PC-3 (cell line): ENCODE measurements at regions not wholly inside any gene's neighbourhood (a gene's known extent, or its start where the extent isn't known, plus 50 kb on each side); places are given as distances from the start of the nearest gene placed in this dataset.

ENCODE experiments used
- ATAC-seq: fragments of 200-7000 bp; cut with Tn5 transposase; 2 replicates; pipeline ENCODE4 v1.9.1; 2020; ENCODE audit warnings: mild to moderate bottlenecking, moderate library complexity
- BruUV-seq: library from RNA; stranded (reverse); fragments of 400-500 nt; replicated peaks from 2 replicates; lab custom pipeline; 2021; lab: Mats Ljungman, UMichigan
- CTCF ChIA-PET: fragments of 300-600 bp; sonication (Branson Sonifier 250); formaldehyde crosslinking; loops from one replicate; lab custom pipeline; 2022; ENCODE audit warnings: antibody characterized with exemption; lab: Charles Lee
- POLR2A ChIA-PET: fragments of 300-600 bp; sonication (Branson Sonifier 250); formaldehyde crosslinking; loops from one replicate; lab custom pipeline; 2022; ENCODE audit warnings: antibody characterized with exemption; ENCODE audit not compliant: unreplicated experiment; lab: Charles Lee
- DNase-seq: peaks from one replicate; pipeline ENCODE4 v3.0.0-alpha.2; 2015
- H2AFZ ChIP-seq: fragments of 300-600 bp; sonication (generic); 2 replicates; pipeline ENCODE4 v1.6.0; 2016; ENCODE audit warnings: antibody characterized with exemption, low read length
- H3F3A ChIP-seq: fragments of 300-600 bp; sonication (generic); one replicate; pipeline ENCODE4 v1.6.0; 2017; ENCODE audit warnings: antibody characterized with exemption, low read length, control low read depth, mild to moderate bottlenecking; ENCODE audit not compliant: unreplicated experiment
- H3K27ac ChIP-seq: fragments of 300-600 bp; sonication (generic); 2 replicates; pipeline ENCODE4 v1.5.1; 2016; ENCODE audit warnings: mild to moderate bottlenecking, low read length
- H3K27me3 ChIP-seq: fragments of 300-600 bp; sonication (generic); 2 replicates; pipeline ENCODE4 v1.6.1; 2016; ENCODE audit warnings: low read length, mixed read lengths
- H3K36me3 ChIP-seq: fragments of 300-600 bp; sonication (generic); 2 replicates; pipeline ENCODE4 v1.6.1; 2016; ENCODE audit warnings: low read depth, mixed run types, low read length, mixed read lengths
- H3K4me1 ChIP-seq: fragments of 300-600 bp; sonication (generic); 2 replicates; pipeline ENCODE4 v1.5.1; 2016; ENCODE audit warnings: low read length; ENCODE audit not compliant: insufficient read depth
- H3K4me2 ChIP-seq: fragments of 300-600 bp; sonication (generic); 2 replicates; pipeline ENCODE4 v1.6.0; 2016; ENCODE audit warnings: low read length
- H3K4me3 ChIP-seq: fragments of 300-600 bp; sonication (generic); 2 replicates; pipeline ENCODE4 v1.5.1; 2016; ENCODE audit warnings: mild to moderate bottlenecking, low read length, mixed read lengths
- H3K79me2 ChIP-seq: fragments of 300-600 bp; sonication (generic); 2 replicates; pipeline ENCODE4 v1.6.1; 2017; ENCODE audit warnings: low read length, mixed read lengths
- H3K9ac ChIP-seq: fragments of 300-600 bp; sonication (generic); 2 replicates; pipeline ENCODE4 v1.6.0; 2016; ENCODE audit warnings: mild to moderate bottlenecking, low read length
- H3K9me2 ChIP-seq: fragments of 300-600 bp; sonication (generic); replicated peaks from 2 replicates; pipeline ENCODE4 v1.6.1; 2016; ENCODE audit warnings: mixed run types, low read length, mixed read lengths
- H3K9me3 ChIP-seq: fragments of 300-600 bp; sonication (generic); 2 replicates; pipeline ENCODE4 v1.6.1; 2016; ENCODE audit warnings: low read length, mixed read lengths
- H4K20me1 ChIP-seq: fragments of 300-600 bp; sonication (generic); 2 replicates; pipeline ENCODE4 v1.6.1; 2016; ENCODE audit warnings: low read length, mixed read lengths
- CTCF ChIP-seq: fragments of 300-600 bp; sonication (generic); conservative IDR thresholded peaks from 2 replicates; pipeline ENCODE4 v1.5.1; 2017; ENCODE audit warnings: antibody characterized with exemption, low read depth, mild to moderate bottlenecking, low read length
- EZH2 ChIP-seq: fragments of 300-600 bp; sonication (generic); IDR thresholded peaks from one replicate; pipeline ENCODE4 v1.6.1; 2017; ENCODE audit warnings: antibody characterized with exemption, mild to moderate bottlenecking, low read length; ENCODE audit not compliant: unreplicated experiment
- EZH2phosphoT487 ChIP-seq: fragments of 300-600 bp; sonication (generic); IDR thresholded peaks from 2 replicates; pipeline ENCODE4 v1.6.1; 2018; ENCODE audit warnings: mild to moderate bottlenecking, antibody characterized with exemption, low read length, borderline replicate concordance
- intact Hi-C: fragments of 100-400 bp; cut with micrococcal nuclease; formaldehyde crosslinking; loops from 2 replicates; pipeline ENCODE4 v1.9.0; 2023

DNA sequence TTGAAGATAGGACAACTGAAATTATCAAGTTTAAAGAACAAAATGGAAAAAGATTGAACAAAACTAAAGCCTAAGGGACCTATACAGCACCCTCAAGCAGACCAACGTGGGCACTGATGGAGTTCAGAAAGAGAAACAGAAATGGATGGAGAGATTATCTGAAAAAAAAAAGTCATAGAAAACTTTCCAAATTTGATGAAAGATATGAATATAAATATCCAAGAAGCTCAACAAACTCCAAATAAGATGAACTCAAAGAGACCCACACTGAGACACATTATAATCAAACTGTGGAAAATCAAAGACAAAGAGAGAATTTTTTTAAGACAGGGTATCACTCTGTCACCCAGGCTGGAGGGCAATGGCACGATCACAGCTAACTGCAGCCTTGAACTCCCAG, 128.6 kb upstream of the PUM3 start:
- DNase-seq (no peak), ATAC-seq (no peak)
- Histone ChIP-seq H3K4me3 (no peak overlapping the region), H3K79me2 (no peaks in the 10 kb centered on the region), H3K27ac (no peak overlapping the region), H3F3A (no peaks in the 10 kb centered on the region), H3K9me2 (no peaks in the 10 kb centered on the region), H3K27me3 (no peaks in the 10 kb centered on the region), H4K20me1 (no peaks in the 10 kb centered on the region), H3K4me1 (no peaks in the 10 kb centered on the region), H3K9me3 (no peaks in the 10 kb centered on the region), H3K4me2 (no peak overlapping the region), H3K36me3 (no peaks in the 10 kb centered on the region), H2AFZ (no peak overlapping the region), H3K9ac (no peak overlapping the region)
- ChIA-PET POLR2A (no interaction called here), CTCF (no interaction called here)
- TF ChIP-seq EZH2 (no peak), EZH2phosphoT487 (no peak), CTCF (no peak)
- intact Hi-C loops = no loop called here
- no TSS peak for BruUV-seq

GRCh38 chr9:2970864-2971263, 127.0 kb upstream of the PUM3 start:
- H2AFZ ChIP-seq = no peak overlapping the region
- no peaks in the 10 kb centered on the region for H3K9me2 ChIP-seq
- intact Hi-C loops = no loop called here
- H3K4me2 ChIP-seq = no peak overlapping the region
- no peaks in the 10 kb centered on the region for H3K36me3 ChIP-seq
- no peaks in the 10 kb centered on the region for H3F3A ChIP-seq
- no peaks in the 10 kb centered on the region for H4K20me1 ChIP-seq
- ChIA-PET CTCF (interaction anchor here (0.5 kb wide), 1 partner anchor 14 kb away, joined by 5 read pairs; no protein-coding TSS in a partner anchor), POLR2A (no interaction called here)
- TF ChIP-seq EZH2phosphoT487 (no peak), CTCF (no peak), EZH2 (no peak)
- H3K9ac ChIP-seq = no peak overlapping the region
- ATAC-seq = no peak
- H3K27me3 ChIP-seq = no peaks in the 10 kb centered on the region
- no peak overlapping the region for H3K4me3 ChIP-seq
- H3K9me3 ChIP-seq = no peaks in the 10 kb centered on the region
- DNase-seq = no peak
- H3K79me2 ChIP-seq = no peaks in the 10 kb centered on the region
- H3K4me1 ChIP-seq = no peaks in the 10 kb centered on the region
- no TSS peak for BruUV-seq
- H3K27ac ChIP-seq = no peak overlapping the region

DNA sequence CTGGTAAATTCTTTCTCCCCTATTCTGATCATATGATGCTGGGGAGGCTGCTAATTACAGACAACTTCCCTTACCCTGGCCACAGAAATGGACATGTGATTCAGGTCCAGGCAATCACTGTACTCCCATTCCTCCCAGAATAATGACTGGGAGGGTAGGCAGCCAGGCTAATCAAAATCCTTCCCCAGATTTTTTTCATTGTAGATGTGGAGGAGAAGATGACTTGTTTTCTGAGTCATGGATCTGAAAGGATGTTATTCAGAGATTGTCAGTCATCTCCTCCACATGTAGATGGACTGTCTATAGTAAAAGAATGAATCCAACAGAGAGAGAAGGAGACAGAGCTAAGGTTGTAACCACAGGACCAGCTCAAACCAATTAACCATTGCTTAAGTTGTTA, 123.9 kb upstream of the PUM3 start:
- H3K27ac ChIP-seq = no peak overlapping the region
- no peak for ATAC-seq

More for the DNA sequence above, 123.9 kb upstream of the PUM3 start:
- intact Hi-C loops = no loop called here
- BruUV-seq = no TSS peak
- H3K9me3 ChIP-seq = no peaks in the 10 kb centered on the region
- no peaks in the 10 kb centered on the region for H3K36me3 ChIP-seq
- H3F3A ChIP-seq = no peaks in the 10 kb centered on the region
- no peaks in the 10 kb centered on the region for H3K9me2 ChIP-seq
- no peak for TF ChIP-seq EZH2
- CTCF ChIA-PET = no interaction called here
- DNase-seq = no peak
- no peaks in the 10 kb centered on the region for H4K20me1 ChIP-seq
- peaks cover 15% of the 10 kb centered on the region for H3K27me3 ChIP-seq
- H3K4me1 ChIP-seq = no peaks in the 10 kb centered on the region
- no peak overlapping the region for H3K4me2 ChIP-seq
- no peak overlapping the region for H3K9ac ChIP-seq
- H2AFZ ChIP-seq = no peak overlapping the region
- POLR2A ChIA-PET = no interaction called here
- H3K4me3 ChIP-seq = no peak overlapping the region
- H3K79me2 ChIP-seq = no peaks in the 10 kb centered on the region
